ENCODE measurements at regions not wholly inside any gene's neighbourhood (a gene's known extent, or its start where the extent isn't known, plus 50 kb on each side); places are given as distances from the start of the nearest gene placed in this dataset.

GRCh38 chr6:147633191-147633590 lies 124.7 kb downstream of the SAMD5 start:
- Histone ChIP-seq H3K27ac (ENCODE audit: poor library complexity, severe bottlenecking) (no peak overlapping the region), H3K9me3 (ENCODE audit: severe bottlenecking) (no peaks in the 10 kb centered on the region), H3K4me1 (ENCODE audit: insufficient read depth, poor library complexity, severe bottlenecking) (no peaks in the 10 kb centered on the region), H3K4me3 (ENCODE audit: severe bottlenecking) (no peak overlapping the region), H3K36me3 (ENCODE audit: low read depth) (no peaks in the 10 kb centered on the region), H3K27me3 (ENCODE audit: insufficient read depth, poor library complexity, severe bottlenecking) (no peaks in the 10 kb centered on the region)
- no peak for TF ChIP-seq CTCF (IDR thresholded peaks at IDR 0.05; ENCODE audit: poor library complexity, severe bottlenecking)
- DNase-seq (ENCODE audit: low spot score) (no peak), ATAC-seq (ENCODE audit: low read depth) (no peak)

GRCh38 chr6:147637620-147638195 lies 129.2 kb downstream of the SAMD5 start:
- TF ChIP-seq CTCF (IDR thresholded peaks at IDR 0.05; ENCODE audit: poor library complexity, severe bottlenecking), result no peak
- no peak overlapping the region for H3K4me3 ChIP-seq (ENCODE audit: severe bottlenecking)
- no peak for DNase-seq (ENCODE audit: low spot score)
- H3K9me3 ChIP-seq (ENCODE audit: severe bottlenecking), result no peaks in the 10 kb centered on the region
- H3K4me1 ChIP-seq (ENCODE audit: insufficient read depth, poor library complexity, severe bottlenecking), result no peaks in the 10 kb centered on the region
- H3K36me3 ChIP-seq (ENCODE audit: low read depth), result no peaks in the 10 kb centered on the region
- no peak overlapping the region for H3K27ac ChIP-seq (ENCODE audit: poor library complexity, severe bottlenecking)
- no peak for ATAC-seq (ENCODE audit: low read depth)
- no peaks in the 10 kb centered on the region for H3K27me3 ChIP-seq (ENCODE audit: insufficient read depth, poor library complexity, severe bottlenecking)

- DNase-seq (ENCODE audit: low spot score), result no peak
- Histone ChIP-seq H3K4me3 (ENCODE audit: severe bottlenecking) (no peak overlapping the region), H3K36me3 (ENCODE audit: low read depth) (no peaks in the 10 kb centered on the region), H3K27me3 (ENCODE audit: insufficient read depth, poor library complexity, severe bottlenecking) (no peaks in the 10 kb centered on the region), H3K4me1 (ENCODE audit: insufficient read depth, poor library complexity, severe bottlenecking) (no peaks in the 10 kb centered on the region), H3K9me3 (ENCODE audit: severe bottlenecking) (no peaks in the 10 kb centered on the region), H3K27ac (ENCODE audit: poor library complexity, severe bottlenecking) (no peak overlapping the region)
- no peak for ATAC-seq (ENCODE audit: low read depth)
- no peak for TF ChIP-seq CTCF (IDR thresholded peaks at IDR 0.05; ENCODE audit: poor library complexity, severe bottlenecking)
Measured at GRCh38 chr6:147639279-147639678, 130.8 kb downstream of the SAMD5 start.

GRCh38 chr6:147640606-147641005 lies 132.1 kb downstream of the SAMD5 start:
- TF ChIP-seq CTCF (IDR thresholded peaks at IDR 0.05; ENCODE audit: poor library complexity, severe bottlenecking), result no peak
- ATAC-seq (ENCODE audit: low read depth) (no peak), DNase-seq (ENCODE audit: low spot score) (no peak)
- no peaks in the 10 kb centered on the region for H3K4me1 ChIP-seq (ENCODE audit: insufficient read depth, poor library complexity, severe bottlenecking)
- H3K9me3 ChIP-seq (ENCODE audit: severe bottlenecking), result no peaks in the 10 kb centered on the region
- no peak overlapping the region for H3K4me3 ChIP-seq (ENCODE audit: severe bottlenecking)
- H3K27me3 ChIP-seq (ENCODE audit: insufficient read depth, poor library complexity, severe bottlenecking), result no peaks in the 10 kb centered on the region
- no peaks in the 10 kb centered on the region for H3K36me3 ChIP-seq (ENCODE audit: low read depth)
- no peak overlapping the region for H3K27ac ChIP-seq (ENCODE audit: poor library complexity, severe bottlenecking)

GRCh38 chr6:147641511-147641910 lies 133.0 kb downstream of the SAMD5 start:
- no peak for TF ChIP-seq CTCF (IDR thresholded peaks at IDR 0.05; ENCODE audit: poor library complexity, severe bottlenecking)
- Histone ChIP-seq H3K4me3 (ENCODE audit: severe bottlenecking) (no peak overlapping the region), H3K36me3 (ENCODE audit: low read depth) (no peaks in the 10 kb centered on the region), H3K4me1 (ENCODE audit: insufficient read depth, poor library complexity, severe bottlenecking) (no peaks in the 10 kb centered on the region), H3K27ac (ENCODE audit: poor library complexity, severe bottlenecking) (no peak overlapping the region), H3K27me3 (ENCODE audit: insufficient read depth, poor library complexity, severe bottlenecking) (no peaks in the 10 kb centered on the region), H3K9me3 (ENCODE audit: severe bottlenecking) (no peaks in the 10 kb centered on the region)
- ATAC-seq (ENCODE audit: low read depth), result no peak
- DNase-seq (ENCODE audit: low spot score), result no peak

Data from RWPE2 (cell line).